HEK293 (cell line): ENCODE measurements at regions not wholly inside any gene's neighbourhood (a gene's known extent, or its start where the extent isn't known, plus 50 kb on each side); places are given as distances from the start of the nearest gene placed in this dataset.

ENCODE experiments used
- CTCF ChIA-PET: fragments of 350-600 bp; formaldehyde crosslinking; extraction: SDS; loops from one replicate; lab custom pipeline; 2021; ENCODE audit warnings: antibody characterized with exemption; lab: Yijun Ruan, JAX
- POLR2A ChIA-PET: fragments of 300-600 bp; formaldehyde crosslinking; extraction: SDS; loops from one replicate; lab custom pipeline; 2020; ENCODE audit warnings: antibody characterized with exemption, inconsistent platforms; lab: Yijun Ruan, JAX
- H3K27ac ChIP-seq: fragments of 200-500 bp; sonication (Bioruptor generic); 2 replicates; pipeline ENCODE4 v1.5.1; 2014; ENCODE audit warnings: low read depth, low read length, control low read depth, inconsistent platforms; ENCODE audit errors: extremely low read depth
- H3K36me3 ChIP-seq, 2 experiments: fragments of 200-500 bp in 1 of 2; sonication (Bioruptor generic) in 1 of 2; 1 replicate in 1 of 2; 2 replicates in 1 of 2; pipeline ENCODE4 v1.5.1; 2014 to 2017; ENCODE audit warnings: inconsistent platforms in 2 of 2, low read length in 2 of 2; ENCODE audit not compliant: control insufficient read depth in 2 of 2, insufficient read depth in 1 of 2
- H3K4me1 ChIP-seq: fragments of 200-500 bp; sonication (Bioruptor generic); 2 replicates; pipeline ENCODE4 v1.5.1; 2014; ENCODE audit warnings: mild to moderate bottlenecking, low read length, inconsistent platforms; ENCODE audit not compliant: control insufficient read depth, insufficient read depth
- H3K4me3 ChIP-seq: 2 replicates; pipeline ENCODE4 v1.5.1; 2011; ENCODE audit warnings: low read depth, mild to moderate bottlenecking, control low read depth, low read length, moderate library complexity
- H3K9me3 ChIP-seq: fragments of 200-500 bp; sonication (Bioruptor generic); 2 replicates; pipeline ENCODE4 v1.5.1; 2014; ENCODE audit warnings: low read depth, low read length, inconsistent platforms; ENCODE audit not compliant: control insufficient read depth, insufficient read depth
- KLF8 ChIP-seq: fragments of 450-650 bp; formaldehyde crosslinking; IDR thresholded peaks from 2 replicates; pipeline ENCODE4 v1.5.1; 2016; ENCODE audit warnings: missing biosample characterization, missing genetic modification characterization
- SALL2 ChIP-seq: fragments of 450-650 bp; formaldehyde crosslinking; IDR thresholded peaks from 2 replicates; pipeline ENCODE4 v1.5.0; 2017; ENCODE audit warnings: missing biosample characterization, mild to moderate bottlenecking, missing genetic modification characterization, borderline replicate concordance
- SP2 ChIP-seq: fragments of 450-650 bp; formaldehyde crosslinking; IDR thresholded peaks from 2 replicates; pipeline ENCODE4 v1.5.1; 2016; ENCODE audit warnings: missing biosample characterization, missing genetic modification characterization
- TRIM28 ChIP-seq: IDR thresholded peaks from 2 replicates; pipeline ENCODE4 v1.6.1; 2011; ENCODE audit warnings: low read length, control low read depth, borderline replicate concordance
- ZBTB20 ChIP-seq: fragments of 450-650 bp; formaldehyde crosslinking; IDR thresholded peaks from 2 replicates; pipeline ENCODE4 v1.5.1; 2016; ENCODE audit warnings: missing biosample characterization, missing genetic modification characterization
- ZBTB21 ChIP-seq: fragments of 450-650 bp; formaldehyde crosslinking; IDR thresholded peaks from 2 replicates; pipeline ENCODE4 v1.5.1; 2017; ENCODE audit warnings: missing biosample characterization, missing genetic modification characterization
- ZBTB26 ChIP-seq: fragments of 450-650 bp; formaldehyde crosslinking; optimal IDR thresholded peaks from 2 replicates; pipeline ENCODE3; 2016; ENCODE audit warnings: missing biosample characterization, mild to moderate bottlenecking, missing genetic modification characterization
- ZNF140 ChIP-seq: fragments of 450-650 bp; formaldehyde crosslinking; IDR thresholded peaks from 2 replicates; pipeline ENCODE4 v1.5.1; 2016; ENCODE audit warnings: missing biosample characterization, missing genetic modification characterization
- ZNF148 ChIP-seq: fragments of 450-650 bp; formaldehyde crosslinking; IDR thresholded peaks from 2 replicates; pipeline ENCODE4 v1.5.0; 2017; ENCODE audit warnings: missing biosample characterization, missing genetic modification characterization, borderline replicate concordance
- ZNF157 ChIP-seq: fragments of 450-650 bp; formaldehyde crosslinking; IDR thresholded peaks from 2 replicates; pipeline ENCODE4 v1.5.1; 2016; ENCODE audit warnings: missing biosample characterization, missing genetic modification characterization
- ZNF211 ChIP-seq: fragments of 450-650 bp; formaldehyde crosslinking; IDR thresholded peaks from 2 replicates; pipeline ENCODE4 v1.5.1; 2016; ENCODE audit warnings: low read depth, missing biosample characterization, missing genetic modification characterization
- ZNF221 ChIP-seq: fragments of 450-650 bp; formaldehyde crosslinking; IDR thresholded peaks from 2 replicates; pipeline ENCODE4 v1.5.1; 2017; ENCODE audit warnings: missing biosample characterization, missing genetic modification characterization, borderline replicate concordance
- ZNF223 ChIP-seq: fragments of 450-650 bp; formaldehyde crosslinking; IDR thresholded peaks from 2 replicates; pipeline ENCODE4 v1.5.1; 2016; ENCODE audit warnings: missing biosample characterization, missing genetic modification characterization
- ZNF239 ChIP-seq: fragments of 450-650 bp; formaldehyde crosslinking; IDR thresholded peaks from 2 replicates; pipeline ENCODE4 v1.5.1; 2016; ENCODE audit warnings: missing biosample characterization, missing genetic modification characterization
- ZNF24 ChIP-seq: fragments of 450-650 bp; formaldehyde crosslinking; IDR thresholded peaks from 2 replicates; pipeline ENCODE4 v1.5.1; 2016; ENCODE audit warnings: missing biosample characterization, missing genetic modification characterization
- ZNF354C ChIP-seq: fragments of 450-650 bp; formaldehyde crosslinking; IDR thresholded peaks from 2 replicates; pipeline ENCODE4 v1.5.1; 2016; ENCODE audit warnings: missing biosample characterization, missing genetic modification characterization, low read depth, borderline replicate concordance
- ZNF555 ChIP-seq: fragments of 450-650 bp; formaldehyde crosslinking; conservative IDR thresholded peaks from 2 replicates; pipeline ENCODE4 v1.5.1; 2017; ENCODE audit warnings: missing biosample characterization, mild to moderate bottlenecking, missing genetic modification characterization, inconsistent platforms
- ZNF561 ChIP-seq: fragments of 450-650 bp; IDR thresholded peaks from 2 replicates; pipeline ENCODE4 v1.5.1; 2018; ENCODE audit warnings: missing biosample characterization, missing genetic modification characterization, borderline replicate concordance
- ZNF654 ChIP-seq: fragments of 450-650 bp; formaldehyde crosslinking; IDR thresholded peaks from 2 replicates; pipeline ENCODE4 v1.5.1; 2016; ENCODE audit warnings: low read depth, missing biosample characterization, missing genetic modification characterization
- ZNF658 ChIP-seq: fragments of 450-650 bp; formaldehyde crosslinking; IDR thresholded peaks from 2 replicates; pipeline ENCODE4; 2016; ENCODE audit warnings: missing biosample characterization, missing genetic modification characterization
- ZNF677 ChIP-seq: fragments of 450-650 bp; IDR thresholded peaks from 2 replicates; pipeline ENCODE4 v1.5.0; 2018; ENCODE audit warnings: missing biosample characterization, mild to moderate bottlenecking, missing genetic modification characterization, moderate library complexity
- TF ChIP-seq, protein P1 (sequence below): fragments of 450-650 bp; formaldehyde crosslinking; IDR thresholded peaks from 2 replicates; pipeline ENCODE4 v1.5.1; 2016; ENCODE audit warnings: missing biosample characterization, missing genetic modification characterization
- TF ChIP-seq, protein P2 (sequence below): fragments of 450-650 bp; formaldehyde crosslinking; IDR thresholded peaks from 2 replicates; pipeline ENCODE4; 2016; ENCODE audit warnings: missing biosample characterization, missing genetic modification characterization

DNA sequence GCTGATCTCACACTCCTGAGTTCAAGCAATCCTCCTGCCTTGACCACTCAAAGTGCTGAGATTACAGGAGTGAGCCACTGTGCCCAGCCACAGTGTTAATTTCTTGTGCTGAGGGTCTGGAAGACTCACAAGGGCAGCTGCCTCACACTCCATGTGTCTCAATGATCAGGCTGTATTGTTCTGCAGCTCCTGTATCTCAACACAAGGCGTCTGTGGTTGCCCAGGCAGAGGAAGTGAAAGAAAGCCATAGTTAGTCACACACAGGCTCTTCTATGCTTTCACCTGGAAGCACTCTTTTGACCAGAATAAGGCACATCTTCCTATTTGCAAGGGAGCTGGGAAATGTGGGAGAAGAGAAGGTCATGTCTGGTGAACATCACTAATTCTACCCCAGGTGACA is 107.3 kb upstream of the ZNF507 start:
- no peak overlapping the region for H3K4me3 ChIP-seq
- H3K4me1 ChIP-seq: peaks cover 3% of the 10 kb centered on the region; the same call in 1 of the 2 replicates
- no peaks in the 10 kb centered on the region for H3K36me3 ChIP-seq
- ChIA-PET POLR2A (no interaction called here), CTCF (interaction anchor here (0.6 to 2.2 kb wide), 3 partner anchors 9 to 1555 kb away, joined by 3 to 26 read pairs (median 4); no protein-coding TSS in a partner anchor)
- no peaks in the 10 kb centered on the region; the same call in none of the 2 replicates for H3K9me3 ChIP-seq
- no peak for TF ChIP-seq ZNF223
- TF ChIP-seq ZBTB20: no peak
- no peak for TF ChIP-seq ZNF140 (tag by site-specific recombination)
- no peak overlapping the region for H3K27ac ChIP-seq

DNA sequence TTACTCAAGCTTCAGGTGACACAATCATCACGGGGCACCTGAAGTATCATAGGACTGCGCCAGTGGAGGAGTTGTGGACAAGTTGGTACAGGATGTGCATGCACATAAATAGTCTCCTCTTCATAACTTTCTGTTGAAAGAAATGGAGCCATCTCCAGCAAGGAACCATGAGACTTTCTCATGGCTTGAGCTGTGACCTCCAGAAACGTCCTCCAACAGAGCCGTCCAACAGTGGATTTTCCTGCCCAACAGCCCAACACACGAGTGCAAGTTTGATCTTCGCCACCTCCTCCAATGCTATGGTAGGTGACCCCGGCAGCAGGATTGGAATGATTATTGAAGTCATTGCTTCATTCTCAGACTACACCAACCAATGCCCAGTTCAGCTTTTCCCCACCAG is 105.1 kb upstream of the ZNF507 start:
- CTCF ChIA-PET: no interaction called here
- Histone ChIP-seq H3K9me3 (no peaks in the 10 kb centered on the region; the same call in none of the 2 replicates), H3K4me3 (no peak overlapping the region), H3K27ac (no peak overlapping the region), H3K36me3 (no peaks in the 10 kb centered on the region), H3K4me1 (no peaks in the 10 kb centered on the region)
- POLR2A ChIA-PET: no interaction called here
- TF ChIP-seq ZBTB21: no peak
- TF ChIP-seq ZNF658 (tag by site-specific recombination): no peak
- TF ChIP-seq, protein P1, sequence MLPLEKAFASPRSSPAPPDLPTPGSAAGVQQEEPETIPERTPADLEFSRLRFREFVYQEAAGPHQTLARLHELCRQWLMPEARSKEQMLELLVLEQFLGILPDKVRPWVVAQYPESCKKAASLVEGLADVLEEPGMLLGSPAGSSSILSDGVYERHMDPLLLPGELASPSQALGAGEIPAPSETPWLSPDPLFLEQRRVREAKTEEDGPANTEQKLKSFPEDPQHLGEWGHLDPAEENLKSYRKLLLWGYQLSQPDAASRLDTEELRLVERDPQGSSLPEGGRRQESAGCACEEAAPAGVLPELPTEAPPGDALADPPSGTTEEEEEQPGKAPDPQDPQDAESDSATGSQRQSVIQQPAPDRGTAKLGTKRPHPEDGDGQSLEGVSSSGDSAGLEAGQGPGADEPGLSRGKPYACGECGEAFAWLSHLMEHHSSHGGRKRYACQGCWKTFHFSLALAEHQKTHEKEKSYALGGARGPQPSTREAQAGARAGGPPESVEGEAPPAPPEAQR (tag by site-specific recombination): no peak
- no peak for TF ChIP-seq ZNF239 (tag by site-specific recombination)
- TF ChIP-seq ZNF555 (tag by site-specific recombination): no peak
- no peak for TF ChIP-seq ZNF354C (tag by site-specific recombination)
- TF ChIP-seq ZNF221 (tag by site-specific recombination): no peak

- no peak overlapping the region for H3K27ac ChIP-seq
- POLR2A ChIA-PET: no interaction called here
- H3K36me3 ChIP-seq: no peaks in the 10 kb centered on the region
- no peak overlapping the region for H3K4me3 ChIP-seq
- CTCF ChIA-PET: interaction anchor here (0.6 to 1.1 kb wide), 4 partner anchors 17 to 1573 kb away, joined by 3 to 4 read pairs (median 4); no protein-coding TSS in a partner anchor
- H3K9me3 ChIP-seq: no peaks in the 10 kb centered on the region; the same call in none of the 2 replicates
- peaks cover 3% of the 10 kb centered on the region for H3K4me1 ChIP-seq
- TF ChIP-seq, protein P2, sequence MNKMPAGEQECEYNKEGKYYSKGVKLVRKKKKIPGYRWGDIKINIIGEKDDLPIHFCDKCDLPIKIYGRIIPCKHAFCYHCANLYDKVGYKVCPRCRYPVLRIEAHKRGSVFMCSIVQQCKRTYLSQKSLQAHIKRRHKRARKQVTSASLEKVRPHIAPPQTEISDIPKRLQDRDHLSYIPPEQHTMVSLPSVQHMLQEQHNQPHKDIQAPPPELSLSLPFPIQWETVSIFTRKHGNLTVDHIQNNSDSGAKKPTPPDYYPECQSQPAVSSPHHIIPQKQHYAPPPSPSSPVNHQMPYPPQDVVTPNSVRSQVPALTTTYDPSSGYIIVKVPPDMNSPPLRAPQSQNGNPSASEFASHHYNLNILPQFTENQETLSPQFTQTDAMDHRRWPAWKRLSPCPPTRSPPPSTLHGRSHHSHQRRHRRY (tag by site-specific recombination): no peak
- TF ChIP-seq ZBTB26 (tag by site-specific recombination) (no peak), TRIM28 (no peak), ZNF148 (tag by site-specific recombination) (no peak), ZNF677 (tag by site-specific recombination) (no peak), SP2 (tag by site-specific recombination) (no peak), SALL2 (no peak), ZBTB20 (no peak), KLF8 (no peak), ZNF157 (tag by site-specific recombination) (no peak), ZNF561 (tag by site-specific recombination) (no peak), ZNF211 (no peak), ZNF24 (no peak), ZNF654 (tag by site-specific recombination) (no peak)
- TF ChIP-seq, protein P1 (tag by site-specific recombination): no peak
These were observed 104.1 kb upstream of the ZNF507 start for GRCh38 chr19:32241306-32241705.
